GM23248 (cell line): ENCODE measurements at regions not wholly inside any gene's neighbourhood (a gene's known extent, or its start where the extent isn't known, plus 50 kb on each side); places are given as distances from the start of the nearest gene placed in this dataset.

ENCODE experiments used
- DNase-seq: peaks from one replicate; pipeline ENCODE4 v3.0.0-alpha.2; 2015
- H2AFZ ChIP-seq: fragments of 200-600 bp; sonication (generic); 2 replicates; pipeline ENCODE4 v1.6.1; 2016; ENCODE audit warnings: antibody characterized with exemption
- H3F3A ChIP-seq: fragments of 200-600 bp; sonication (generic); 2 replicates; pipeline ENCODE4 v1.6.1; 2016; ENCODE audit warnings: mild to moderate bottlenecking, antibody characterized with exemption, mixed run types; ENCODE audit not compliant: insufficient read depth
- H3K27ac ChIP-seq: fragments of 200-600 bp; sonication (generic); 2 replicates; pipeline ENCODE4 v1.5.1; 2016; ENCODE audit warnings: mild to moderate bottlenecking
- H3K27me3 ChIP-seq: fragments of 200-600 bp; sonication (generic); replicated peaks from 2 replicates; pipeline ENCODE4 v1.6.1; 2016; ENCODE audit warnings: mild to moderate bottlenecking; ENCODE audit not compliant: insufficient read depth
- H3K36me3 ChIP-seq: fragments of 200-600 bp; sonication (generic); 2 replicates; pipeline ENCODE4 v1.6.1; 2016; ENCODE audit warnings: low read depth, mild to moderate bottlenecking
- H3K4me1 ChIP-seq: fragments of 200-600 bp; sonication (generic); 2 replicates; pipeline ENCODE4 v1.6.1; 2016; ENCODE audit warnings: mild to moderate bottlenecking; ENCODE audit not compliant: insufficient read depth
- H3K4me2 ChIP-seq: fragments of 200-600 bp; sonication (generic); one replicate; pipeline ENCODE4 v1.6.1; 2016; ENCODE audit warnings: mild to moderate bottlenecking; ENCODE audit not compliant: unreplicated experiment
- H3K4me3 ChIP-seq: fragments of 200-600 bp; sonication (generic); 2 replicates; pipeline ENCODE4 v1.5.1; 2016; ENCODE audit warnings: mild to moderate bottlenecking
- H3K79me2 ChIP-seq: fragments of 200-600 bp; sonication (generic); 2 replicates; pipeline ENCODE4 v1.6.1; 2016; ENCODE audit warnings: mild to moderate bottlenecking; ENCODE audit not compliant: insufficient read depth
- H3K9ac ChIP-seq: fragments of 200-600 bp; sonication (generic); 2 replicates; pipeline ENCODE4 v1.6.1; 2016; ENCODE audit warnings: mild to moderate bottlenecking
- H3K9me2 ChIP-seq: fragments of 200-600 bp; sonication (generic); 2 replicates; pipeline ENCODE4 v1.6.1; 2016; ENCODE audit warnings: mixed run types, mild to moderate bottlenecking, moderate library complexity; ENCODE audit not compliant: insufficient read depth
- H3K9me3 ChIP-seq: fragments of 200-600 bp; sonication (generic); one replicate; pipeline ENCODE4 v1.6.1; 2017; ENCODE audit warnings: low read depth
- H4K20me1 ChIP-seq: fragments of 200-600 bp; sonication (generic); 2 replicates; pipeline ENCODE4 v1.6.0; 2016; ENCODE audit not compliant: insufficient read depth
- EZH2 ChIP-seq: fragments of 200-600 bp; sonication (generic); IDR thresholded peaks from 2 replicates; pipeline ENCODE4 v1.6.1; 2018; ENCODE audit warnings: antibody characterized with exemption, mild to moderate bottlenecking; ENCODE audit not compliant: insufficient read depth, poor library complexity, severe bottlenecking
- EZH2phosphoT487 ChIP-seq: fragments of 200-600 bp; sonication (generic); IDR thresholded peaks from 2 replicates; pipeline ENCODE4 v1.6.1; 2018; ENCODE audit warnings: antibody characterized with exemption, moderate library complexity, mild to moderate bottlenecking, low read depth; ENCODE audit not compliant: insufficient read depth
- WGBS, 2 experiments: methylation state at CpG; one replicate each; pipeline ENCODE4 v1.1.6; 2015 to 2017; ENCODE audit warnings: low lambda C conversion rate in 2 of 2, low coverage in 1 of 2; ENCODE audit errors: missing lambda C conversion rate in 2 of 2; 5-methylcytosine and 5-hydroxymethylcytosine counted together
- in situ Hi-C: fragments of 300-500 bp; cut with MboI; formaldehyde crosslinking; loops from 2 replicates; pipeline ENCODE4 v1.15.0; 2020

GRCh38 chr11:106421676-106422292 is 344.3 kb downstream of the AASDHPPT start:
- no peak overlapping the region for H3K9ac ChIP-seq
- H2AFZ ChIP-seq: no peak overlapping the region
- peaks cover 18% of the 10 kb centered on the region for H3K4me1 ChIP-seq
- no peaks in the 10 kb centered on the region for H3K79me2 ChIP-seq
- TF ChIP-seq EZH2 (no peak), EZH2phosphoT487 (no peak)
- no peaks in the 10 kb centered on the region for H3K9me3 ChIP-seq
- no peak overlapping the region for H3K4me2 ChIP-seq
- H3K4me3 ChIP-seq: no peak overlapping the region
- H3K36me3 ChIP-seq: no peaks in the 10 kb centered on the region
- no peak for DNase-seq
- no peaks in the 10 kb centered on the region for H4K20me1 ChIP-seq
- WGBS, 2 experiments: 55% methylated on average over 1 of the region's 1 CpG
- H3K27ac ChIP-seq: no peak overlapping the region
- H3F3A ChIP-seq: peaks cover 4% of the 10 kb centered on the region; the same call in 1 of the 2 replicates
- in situ Hi-C loops: no loop called here
- H3K27me3 ChIP-seq: no peaks in the 10 kb centered on the region
- no peaks in the 10 kb centered on the region for H3K9me2 ChIP-seq

- H3F3A ChIP-seq: peaks cover 4% of the 10 kb centered on the region; the same call in 1 of the 2 replicates
- H3K36me3 ChIP-seq: no peaks in the 10 kb centered on the region
- no peaks in the 10 kb centered on the region for H3K9me3 ChIP-seq
- DNase-seq: no peak
- H3K27me3 ChIP-seq: no peaks in the 10 kb centered on the region
- no peak overlapping the region for H3K4me3 ChIP-seq
- H3K4me1 ChIP-seq: peaks cover 18% of the 10 kb centered on the region
- no peak for TF ChIP-seq EZH2
- TF ChIP-seq EZH2phosphoT487: no peak
- in situ Hi-C loops: no loop called here
- H3K9ac ChIP-seq: no peak overlapping the region
- no peak overlapping the region for H3K4me2 ChIP-seq
- H4K20me1 ChIP-seq: no peaks in the 10 kb centered on the region
- H3K27ac ChIP-seq: no peak overlapping the region
- no peak overlapping the region for H2AFZ ChIP-seq
- no peaks in the 10 kb centered on the region for H3K9me2 ChIP-seq
- 95 to 96% methylated on average over 3 of the region's 3 CpGs for WGBS, 2 experiments
- H3K79me2 ChIP-seq: no peaks in the 10 kb centered on the region
Observed at GRCh38 chr11:106422583-106422982, 345.1 kb downstream of the AASDHPPT start.

DNA sequence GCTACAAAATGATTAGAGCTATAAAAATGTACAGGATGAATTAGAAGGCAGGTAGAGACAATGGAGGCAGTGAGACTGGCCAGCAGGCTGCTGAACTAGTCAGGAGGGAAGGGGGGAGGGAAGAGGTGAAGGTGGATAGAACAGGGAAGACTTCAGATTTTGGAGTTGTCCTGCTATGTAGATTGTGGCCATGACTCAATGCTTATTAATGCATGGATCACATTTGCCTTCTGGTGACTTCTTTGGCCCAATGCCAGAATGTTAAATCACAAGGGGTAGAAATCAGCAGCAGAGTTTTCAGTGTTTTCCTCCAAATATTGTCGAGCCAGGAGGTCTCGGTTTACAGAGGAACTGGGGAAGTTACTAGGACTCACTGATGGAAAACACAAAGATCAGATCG is 346.6 kb downstream of the AASDHPPT start:
- no peaks in the 10 kb centered on the region for H3K9me2 ChIP-seq
- H3K4me1 ChIP-seq: peaks cover 18% of the 10 kb centered on the region
- peak overlapping the region; percentile 67 for H3K27ac ChIP-seq
- no peaks in the 10 kb centered on the region for H3K27me3 ChIP-seq
- H3K9ac ChIP-seq: peak overlapping the region; percentile 66
- H3F3A ChIP-seq: peaks cover 4% of the 10 kb centered on the region; the same call in 1 of the 2 replicates
- peak overlapping the region; percentile 61 for H3K4me2 ChIP-seq
- H3K4me3 ChIP-seq: peak overlapping the region; percentile 47
- H3K79me2 ChIP-seq: no peaks in the 10 kb centered on the region
- no peaks in the 10 kb centered on the region for H3K36me3 ChIP-seq
- in situ Hi-C loops: no loop called here
- no peaks in the 10 kb centered on the region for H4K20me1 ChIP-seq
- TF ChIP-seq EZH2phosphoT487: no peak
- TF ChIP-seq EZH2: no peak
- H3K9me3 ChIP-seq: no peaks in the 10 kb centered on the region
- DNase-seq: peak; percentile 90
- WGBS, 2 experiments: 30 to 33% methylated on average over 3 of the region's 3 CpGs
- peak overlapping the region; percentile 54 for H2AFZ ChIP-seq

- Histone ChIP-seq H4K20me1 (no peaks in the 10 kb centered on the region), H3F3A (peaks cover 4% of the 10 kb centered on the region; the same call in 1 of the 2 replicates), H3K36me3 (no peaks in the 10 kb centered on the region), H3K27me3 (no peaks in the 10 kb centered on the region), H2AFZ (no peak overlapping the region), H3K79me2 (no peaks in the 10 kb centered on the region), H3K9me3 (no peaks in the 10 kb centered on the region), H3K27ac (no peak overlapping the region), H3K4me3 (no peak overlapping the region), H3K9ac (no peak overlapping the region), H3K4me1 (peaks cover 18% of the 10 kb centered on the region), H3K4me2 (no peak overlapping the region), H3K9me2 (no peaks in the 10 kb centered on the region)
- in situ Hi-C loops: no loop called here
- 98 to 100% methylated on average over 2 of the region's 2 CpGs for WGBS, 2 experiments
- TF ChIP-seq EZH2phosphoT487 (no peak), EZH2 (no peak)
- no peak for DNase-seq
Observed at GRCh38 chr11:106425819-106426218, 348.4 kb downstream of the AASDHPPT start.

DNA sequence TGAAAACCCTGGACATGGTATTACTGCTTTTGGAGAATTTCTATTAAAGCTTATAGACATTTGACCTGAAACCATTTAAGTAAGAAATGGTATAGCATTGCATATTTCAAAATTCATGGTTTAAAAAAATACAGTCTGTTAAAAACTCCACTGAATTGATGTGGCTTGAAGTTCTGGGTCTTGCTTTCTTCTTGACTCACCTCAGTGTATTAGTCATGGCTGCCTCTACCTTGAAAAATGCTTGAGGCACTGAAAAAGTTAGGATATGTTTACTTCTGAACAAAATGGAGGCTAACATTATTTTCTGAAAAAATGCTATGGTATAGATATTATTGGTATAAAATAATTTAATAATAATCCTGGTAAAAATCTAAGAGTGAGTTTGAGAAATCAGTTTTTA is 349.2 kb downstream of the AASDHPPT start:
- Histone ChIP-seq H3K79me2 (no peaks in the 10 kb centered on the region), H2AFZ (no peak overlapping the region), H3K9me3 (no peaks in the 10 kb centered on the region), H3F3A (peaks cover 4% of the 10 kb centered on the region; the same call in 1 of the 2 replicates), H3K27me3 (no peaks in the 10 kb centered on the region), H3K4me3 (no peak overlapping the region), H3K9ac (no peak overlapping the region), H3K4me2 (no peak overlapping the region), H3K36me3 (no peaks in the 10 kb centered on the region), H4K20me1 (no peaks in the 10 kb centered on the region), H3K9me2 (no peaks in the 10 kb centered on the region), H3K27ac (no peak overlapping the region), H3K4me1 (peaks cover 15% of the 10 kb centered on the region)
- in situ Hi-C loops: no loop called here
- DNase-seq: no peak
- no peak for TF ChIP-seq EZH2phosphoT487
- TF ChIP-seq EZH2: no peak
